Neural progenitor cell (in vitro differentiated cells): ENCODE measurements at regions not wholly inside any gene's neighbourhood (a gene's known extent, or its start where the extent isn't known, plus 50 kb on each side); places are given as distances from the start of the nearest gene placed in this dataset.
A peak's percentile ranks its signal among the peaks of the same experiment; 100 is the strongest.

Experiments used
- DNase-seq: peaks from one replicate; pipeline ENCODE4 v3.0.0-alpha.2; 2016; ENCODE audit warnings: low spot score
- H2AFZ ChIP-seq: fragments of 200-600 bp; sonication (generic); replicated peaks from 2 replicates; pipeline ENCODE4 v1.6.1; 2016; ENCODE audit warnings: antibody characterized with exemption
- H3F3A ChIP-seq: fragments of 200-600 bp; sonication (generic); 2 replicates; pipeline ENCODE4 v1.6.1; 2016; ENCODE audit warnings: antibody characterized with exemption, low read depth
- H3K27ac ChIP-seq: fragments of 200-600 bp; sonication (generic); 2 replicates; pipeline ENCODE4 v1.5.1; 2016; ENCODE audit warnings: mild to moderate bottlenecking
- H3K27me3 ChIP-seq: fragments of 200-600 bp; sonication (generic); 2 replicates; pipeline ENCODE4 v1.6.1; 2016; ENCODE audit warnings: mild to moderate bottlenecking, moderate library complexity
- H3K36me3 ChIP-seq: fragments of 200-600 bp; sonication (generic); 2 replicates; pipeline ENCODE4 v1.5.1; 2016
- H3K4me1 ChIP-seq: fragments of 200-600 bp; sonication (generic); 2 replicates; pipeline ENCODE4 v1.6.1; 2016; ENCODE audit warnings: mixed run types
- H3K4me2 ChIP-seq: fragments of 200-600 bp; sonication (generic); 2 replicates; pipeline ENCODE4 v1.6.1; 2016
- H3K4me3 ChIP-seq: fragments of 200-600 bp; sonication (generic); 2 replicates; pipeline ENCODE4 v1.5.1; 2016
- H3K79me2 ChIP-seq: fragments of 200-600 bp; sonication (generic); 2 replicates; pipeline ENCODE4 v1.6.1; 2016; ENCODE audit warnings: low read depth
- H3K9ac ChIP-seq: fragments of 200-600 bp; sonication (generic); 2 replicates; pipeline ENCODE4 v1.6.1; 2016
- H3K9me3 ChIP-seq: fragments of 200-600 bp; sonication (generic); 2 replicates; pipeline ENCODE4 v1.5.1; 2016; ENCODE audit warnings: low read depth
- H4K20me1 ChIP-seq: fragments of 200-600 bp; sonication (generic); 2 replicates; pipeline ENCODE4 v1.6.1; 2016; ENCODE audit warnings: low read depth
- H3K27ac Mint-ChIP-seq: 3 replicates; pipeline ENCODE4 v1.8.0; 2021; ENCODE audit warnings: mixed read lengths
- H3K27me3 Mint-ChIP-seq: 2 replicates; pipeline ENCODE4 v1.8.0; 2022; ENCODE audit warnings: low read depth, mild to moderate bottlenecking, inconsistent platforms, moderate library complexity, mixed read lengths; ENCODE audit not compliant: insufficient read depth
- H3K36me3 Mint-ChIP-seq: 3 replicates; pipeline ENCODE4 v1.8.0; 2021; ENCODE audit warnings: mixed read lengths
- H3K4me1 Mint-ChIP-seq: 3 replicates; pipeline ENCODE4 v1.8.0; 2021; ENCODE audit warnings: mixed read lengths
- H3K4me3 Mint-ChIP-seq: 3 replicates; pipeline ENCODE4 v1.8.0; 2021; ENCODE audit warnings: mild to moderate bottlenecking, moderate library complexity, mixed read lengths
- H3K9me3 Mint-ChIP-seq: 3 replicates; pipeline ENCODE4 v1.8.0; 2020; ENCODE audit warnings: mixed read lengths
- EZH2 ChIP-seq: fragments of 200-600 bp; sonication (generic); IDR thresholded peaks from 2 replicates; pipeline ENCODE4 v1.6.1; 2017; ENCODE audit warnings: antibody characterized with exemption, mild to moderate bottlenecking, moderate library complexity
- EZH2phosphoT487 ChIP-seq: fragments of 200-600 bp; sonication (generic); IDR thresholded peaks from 2 replicates; pipeline ENCODE4 v1.6.1; 2017; ENCODE audit warnings: antibody characterized with exemption
- TF ChIP-seq, protein P1 (sequence below): fragments of 200-600 bp; sonication (generic); IDR thresholded peaks from 2 replicates; pipeline ENCODE4 v1.5.1; 2017; ENCODE audit warnings: antibody characterized with exemption, mild to moderate bottlenecking

DNA sequence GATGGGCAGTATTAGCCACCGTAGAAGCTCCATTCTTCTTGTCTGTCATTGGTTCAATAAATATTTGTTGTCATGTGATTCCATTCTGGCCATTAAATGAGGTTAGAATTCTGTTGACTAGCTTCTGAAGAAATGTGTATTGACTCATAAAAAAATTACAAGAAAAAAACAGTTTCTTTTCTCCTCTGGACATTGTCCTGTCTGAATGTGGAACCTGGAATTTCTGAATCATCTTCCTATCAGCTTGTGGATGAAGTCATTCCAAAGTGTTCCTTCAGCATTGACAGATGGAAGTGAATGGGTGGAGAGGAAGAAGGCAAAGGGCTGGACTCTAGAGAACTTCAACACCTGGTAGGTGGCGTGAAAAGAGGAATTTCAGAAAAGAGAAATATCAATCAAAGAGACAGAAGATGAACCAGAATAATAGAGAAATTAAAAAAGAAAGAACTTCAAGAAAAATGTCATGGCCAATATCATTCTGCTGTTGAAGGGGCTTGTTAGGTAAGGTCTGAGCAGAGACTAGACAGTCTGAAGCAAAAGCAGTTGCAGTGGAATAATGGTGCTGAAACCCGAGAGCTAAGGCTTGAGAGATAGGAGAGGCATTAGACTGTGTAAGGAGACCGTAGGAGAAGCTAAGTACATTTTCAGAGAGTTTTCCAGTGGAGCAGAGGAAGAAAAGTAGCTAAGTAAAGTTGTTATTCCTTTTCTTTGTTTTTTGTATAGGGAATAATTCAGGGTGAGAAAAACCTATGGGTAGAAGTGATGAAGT, 806.6 kb downstream of the SQOR start:
- peak; percentile 25 for DNase-seq
- H3K27ac Mint-ChIP-seq, result no peak overlapping the region

GRCh38 chr15:46442184-46442583, 807.4 kb downstream of the SQOR start:
- TF ChIP-seq EZH2phosphoT487 (no peak), EZH2 (no peak)
- TF ChIP-seq, protein P1, sequence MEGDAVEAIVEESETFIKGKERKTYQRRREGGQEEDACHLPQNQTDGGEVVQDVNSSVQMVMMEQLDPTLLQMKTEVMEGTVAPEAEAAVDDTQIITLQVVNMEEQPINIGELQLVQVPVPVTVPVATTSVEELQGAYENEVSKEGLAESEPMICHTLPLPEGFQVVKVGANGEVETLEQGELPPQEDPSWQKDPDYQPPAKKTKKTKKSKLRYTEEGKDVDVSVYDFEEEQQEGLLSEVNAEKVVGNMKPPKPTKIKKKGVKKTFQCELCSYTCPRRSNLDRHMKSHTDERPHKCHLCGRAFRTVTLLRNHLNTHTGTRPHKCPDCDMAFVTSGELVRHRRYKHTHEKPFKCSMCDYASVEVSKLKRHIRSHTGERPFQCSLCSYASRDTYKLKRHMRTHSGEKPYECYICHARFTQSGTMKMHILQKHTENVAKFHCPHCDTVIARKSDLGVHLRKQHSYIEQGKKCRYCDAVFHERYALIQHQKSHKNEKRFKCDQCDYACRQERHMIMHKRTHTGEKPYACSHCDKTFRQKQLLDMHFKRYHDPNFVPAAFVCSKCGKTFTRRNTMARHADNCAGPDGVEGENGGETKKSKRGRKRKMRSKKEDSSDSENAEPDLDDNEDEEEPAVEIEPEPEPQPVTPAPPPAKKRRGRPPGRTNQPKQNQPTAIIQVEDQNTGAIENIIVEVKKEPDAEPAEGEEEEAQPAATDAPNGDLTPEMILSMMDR, result no peak
- Histone ChIP-seq H3K4me3 (no peak overlapping the region), H3K27ac (no peak overlapping the region), H3F3A (no peaks in the 10 kb centered on the region), H3K79me2 (no peaks in the 10 kb centered on the region), H4K20me1 (no peaks in the 10 kb centered on the region), H3K36me3 (no peaks in the 10 kb centered on the region), H3K27me3 (no peaks in the 10 kb centered on the region), H2AFZ (no peak overlapping the region), H3K9me3 (no peaks in the 10 kb centered on the region), H3K4me2 (no peak overlapping the region), H3K9ac (no peak overlapping the region), H3K4me1 (no peaks in the 10 kb centered on the region)
- no peak for DNase-seq
- Mint-ChIP-seq H3K36me3 (no peaks in the 10 kb centered on the region), H3K4me1 (peaks cover 8% of the 10 kb centered on the region), H3K27me3 (no peaks in the 10 kb centered on the region), H3K9me3 (peaks cover 2% of the 10 kb centered on the region), H3K4me3 (no peak overlapping the region), H3K27ac (no peak overlapping the region)

More for the DNA sequence above, 806.6 kb downstream of the SQOR start:
- H3K36me3 ChIP-seq, result no peaks in the 10 kb centered on the region
- no peak overlapping the region for H3K4me3 Mint-ChIP-seq
- no peaks in the 10 kb centered on the region for H3K27me3 ChIP-seq
- H3K9me3 Mint-ChIP-seq, result peaks cover 2% of the 10 kb centered on the region
- TF ChIP-seq, protein P1, result no peak
- no peak for TF ChIP-seq EZH2phosphoT487
- no peak for TF ChIP-seq EZH2
- no peak overlapping the region for H3K4me2 ChIP-seq
- H3K27me3 Mint-ChIP-seq, result no peaks in the 10 kb centered on the region
- no peaks in the 10 kb centered on the region for H4K20me1 ChIP-seq
- H3K4me3 ChIP-seq, result no peak overlapping the region
- no peak overlapping the region for H3K27ac ChIP-seq
- H3K4me1 Mint-ChIP-seq, result peaks cover 8% of the 10 kb centered on the region
- no peaks in the 10 kb centered on the region for H3K79me2 ChIP-seq
- no peaks in the 10 kb centered on the region for H3K9me3 ChIP-seq
- H3K36me3 Mint-ChIP-seq, result no peaks in the 10 kb centered on the region
- H2AFZ ChIP-seq, result no peak overlapping the region
- H3F3A ChIP-seq, result no peaks in the 10 kb centered on the region
- H3K9ac ChIP-seq, result no peak overlapping the region
- no peaks in the 10 kb centered on the region for H3K4me1 ChIP-seq

GRCh38 chr15:46442901-46443590, 808.2 kb downstream of the SQOR start:
- H3K27ac Mint-ChIP-seq, result no peak overlapping the region
- H3K9me3 Mint-ChIP-seq, result peaks cover 2% of the 10 kb centered on the region
- no peak overlapping the region for H3K4me3 Mint-ChIP-seq
- Histone ChIP-seq H2AFZ (no peak overlapping the region), H3F3A (no peaks in the 10 kb centered on the region), H3K4me2 (no peak overlapping the region), H3K36me3 (no peaks in the 10 kb centered on the region), H3K9me3 (no peaks in the 10 kb centered on the region), H3K4me1 (no peaks in the 10 kb centered on the region), H3K79me2 (no peaks in the 10 kb centered on the region), H4K20me1 (no peaks in the 10 kb centered on the region), H3K27ac (no peak overlapping the region), H3K9ac (no peak overlapping the region), H3K27me3 (no peaks in the 10 kb centered on the region), H3K4me3 (no peak overlapping the region)
- no peaks in the 10 kb centered on the region for H3K27me3 Mint-ChIP-seq
- H3K36me3 Mint-ChIP-seq, result no peaks in the 10 kb centered on the region
- no peak for DNase-seq
- TF ChIP-seq, protein P1, result no peak
- TF ChIP-seq EZH2 (no peak), EZH2phosphoT487 (no peak)
- H3K4me1 Mint-ChIP-seq, result peaks cover 8% of the 10 kb centered on the region
